Bronchial epithelial cell (primary cell): ENCODE measurements at regions not wholly inside any gene's neighbourhood (a gene's known extent, or its start where the extent isn't known, plus 50 kb on each side); places are given as distances from the start of the nearest gene placed in this dataset.

ENCODE experiments used
- DNase-seq: peaks from one replicate; pipeline ENCODE4 v3.0.0-alpha.2; 2010; ENCODE audit warnings: low read depth
- FAIRE-seq: peaks from 2 replicates; lab custom pipeline; 2011; peaks lifted over from hg19 to GRCh38; lab: Jason Lieb, UNC
- H3K27me3 ChIP-seq: 2 replicates; pipeline ENCODE4 v1.5.1; 2011; ENCODE audit warnings: low read length; ENCODE audit not compliant: control insufficient read depth, insufficient read depth
- H3K36me3 ChIP-seq: 2 replicates; pipeline ENCODE4 v1.5.1; 2011; ENCODE audit warnings: low read length; ENCODE audit not compliant: control insufficient read depth, insufficient read depth
- H3K4me3 ChIP-seq: 2 replicates; pipeline ENCODE4 v1.5.1; 2011; ENCODE audit warnings: mild to moderate bottlenecking, low read depth, low read length, control low read depth
- CTCF ChIP-seq: IDR thresholded peaks from 2 replicates; pipeline ENCODE4 v1.5.1; 2011; ENCODE audit warnings: mild to moderate bottlenecking, moderate library complexity, low read length, control low read depth, inconsistent platforms; ENCODE audit not compliant: insufficient read depth, severe bottlenecking

GRCh38 chr5:82792096-82792495 is 285.1 kb downstream of the TMEM167A start:
- FAIRE-seq, result no peak
- Histone ChIP-seq H3K36me3 (no peaks in the 10 kb centered on the region), H3K27me3 (no peaks in the 10 kb centered on the region), H3K4me3 (no peak overlapping the region)
- DNase-seq, result no peak
- no peak for TF ChIP-seq CTCF

- DNase-seq, result peak; percentile 4
- FAIRE-seq, result no peak
- no peaks in the 10 kb centered on the region for H3K27me3 ChIP-seq
- H3K36me3 ChIP-seq, result no peaks in the 10 kb centered on the region
- TF ChIP-seq CTCF, result no peak
- no peak overlapping the region for H3K4me3 ChIP-seq
Measured at GRCh38 chr5:82789095-82789494, 288.1 kb downstream of the TMEM167A start.

- no peak overlapping the region for H3K4me3 ChIP-seq
- no peaks in the 10 kb centered on the region for H3K27me3 ChIP-seq
- FAIRE-seq (no peak), DNase-seq (no peak)
- TF ChIP-seq CTCF, result no peak
- H3K36me3 ChIP-seq, result no peaks in the 10 kb centered on the region
Measured at GRCh38 chr5:82786748-82787147, 290.4 kb downstream of the TMEM167A start.

GRCh38 chr5:82785882-82786509 is 291.2 kb downstream of the TMEM167A start:
- no peaks in the 10 kb centered on the region for H3K27me3 ChIP-seq
- DNase-seq (no peak), FAIRE-seq (no peak)
- TF ChIP-seq CTCF, result no peak
- H3K4me3 ChIP-seq, result no peak overlapping the region
- H3K36me3 ChIP-seq, result no peaks in the 10 kb centered on the region

- Histone ChIP-seq H3K27me3 (no peaks in the 10 kb centered on the region), H3K36me3 (no peaks in the 10 kb centered on the region), H3K4me3 (no peak overlapping the region)
- no peak for TF ChIP-seq CTCF
- FAIRE-seq (no peak), DNase-seq (no peak)
Measured at GRCh38 chr5:82785456-82785855, 291.7 kb downstream of the TMEM167A start.

- DNase-seq (peak; percentile 66), FAIRE-seq (no peak)
- Histone ChIP-seq H3K4me3 (no peak overlapping the region), H3K27me3 (no peaks in the 10 kb centered on the region), H3K36me3 (no peaks in the 10 kb centered on the region)
- no peak for TF ChIP-seq CTCF
Measured at GRCh38 chr5:82784521-82784920, 292.7 kb downstream of the TMEM167A start.
